ENCODE measurements at regions not wholly inside any gene's neighbourhood (a gene's known extent, or its start where the extent isn't known, plus 50 kb on each side); places are given as distances from the start of the nearest gene placed in this dataset.
"Not testable (repeated sequence)": the region's sequence is repeated elsewhere in the genome, so short reads cannot be mapped to it uniquely, and the experiment has no call there.

DNA sequence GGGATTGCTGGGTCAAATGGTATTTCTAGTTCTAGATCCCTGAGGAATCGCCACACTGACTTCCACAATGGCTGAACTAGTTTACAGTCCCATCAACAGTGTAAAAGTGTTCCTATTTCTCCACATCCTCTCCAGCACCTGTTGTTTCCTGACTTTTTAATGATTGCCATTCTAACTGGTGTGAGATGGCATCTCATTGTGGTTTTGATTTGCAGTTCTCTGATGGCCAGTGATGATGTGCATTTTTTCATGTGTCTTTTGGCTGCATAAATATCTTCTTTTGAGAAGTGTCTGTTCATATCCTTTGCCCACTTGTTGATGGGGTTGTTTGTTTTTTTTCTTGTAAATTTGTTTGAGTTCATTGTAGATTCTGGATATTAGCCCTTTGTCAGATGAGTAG lies 220.3 kb downstream of the NPR3 start:
- DNase-seq = not testable (repeated sequence)

GRCh38 chr5:32932241-32932935 lies 221.3 kb downstream of the NPR3 start:
- no peak for DNase-seq

DNA sequence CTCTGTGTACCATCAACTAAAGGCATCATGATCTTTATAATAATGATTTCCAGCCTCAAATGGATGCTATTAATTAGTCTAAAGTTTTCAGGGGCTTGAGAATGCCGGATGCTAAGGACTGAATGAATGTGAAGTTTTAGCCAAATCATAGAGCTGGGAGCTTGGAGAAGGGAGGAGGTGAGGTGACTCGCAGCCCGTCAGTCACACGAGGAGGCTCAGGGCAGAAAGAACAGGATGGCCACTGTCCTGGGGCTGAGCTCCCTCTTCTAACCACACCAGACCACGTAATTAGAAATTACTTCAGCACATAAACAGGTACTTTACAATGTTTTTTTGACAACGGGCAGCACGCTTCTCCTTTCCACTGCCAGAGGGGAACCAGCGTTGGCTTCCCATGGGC lies 222.6 kb downstream of the NPR3 start:
- no peak for DNase-seq

- no peak for DNase-seq
Measured at GRCh38 chr5:32934529-32934928, 223.4 kb downstream of the NPR3 start.

DNA sequence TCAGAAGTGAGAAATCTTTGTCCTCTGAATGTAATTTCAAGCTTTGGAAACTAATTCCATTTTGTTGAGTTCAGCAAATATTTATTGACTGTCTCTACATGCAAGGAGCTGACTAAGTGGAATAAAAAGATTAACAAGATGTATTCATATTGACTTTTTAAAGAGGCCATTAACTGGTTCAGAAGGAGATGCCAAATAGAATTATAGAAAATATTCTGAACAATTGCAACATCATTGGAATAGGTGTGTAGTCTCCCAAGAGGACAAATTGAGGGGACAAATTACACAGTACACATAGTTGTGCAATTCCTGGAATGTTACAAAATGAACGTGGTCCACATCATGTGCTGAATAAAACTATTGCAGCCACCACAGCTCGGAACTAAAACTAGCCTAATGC lies 224.2 kb downstream of the NPR3 start:
- DNase-seq = no peak

- DNase-seq = no peak
Measured at GRCh38 chr5:32936329-32936728, 225.2 kb downstream of the NPR3 start.

- DNase-seq = no peak
Measured at GRCh38 chr5:32942225-32942989, 231.3 kb downstream of the NPR3 start.

DNA sequence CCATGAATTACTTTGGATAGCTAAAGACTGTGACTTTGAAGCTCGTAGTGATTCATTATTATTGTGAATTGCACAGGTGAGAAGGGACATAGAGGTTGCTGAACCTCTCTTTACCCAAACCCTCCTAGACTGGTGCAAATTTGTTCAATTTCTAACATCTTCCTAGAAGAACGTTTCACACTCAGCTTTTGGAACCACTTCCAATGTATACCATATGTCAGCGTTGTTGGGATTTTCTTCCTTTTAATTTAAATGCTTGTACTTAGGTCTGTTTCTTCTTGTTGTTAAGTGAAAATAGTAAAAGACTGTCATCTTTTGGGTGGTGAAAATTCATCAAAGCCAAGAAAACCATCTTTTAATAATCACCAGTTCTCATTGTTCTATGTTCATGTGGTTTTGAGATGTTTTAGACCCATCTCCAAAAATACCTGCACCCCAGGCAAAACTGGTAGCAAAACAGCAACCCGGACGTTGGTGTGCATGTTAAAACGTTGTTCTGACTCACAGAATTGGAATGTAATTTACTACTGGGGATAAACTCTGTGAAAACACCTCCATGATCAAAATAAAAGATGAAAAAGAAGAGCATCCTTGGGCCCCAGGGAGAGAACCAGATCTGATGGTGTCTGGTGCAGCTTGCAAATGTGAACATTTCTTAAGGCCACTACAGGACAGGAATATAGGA lies 238.3 kb downstream of the NPR3 start:
- no peak for DNase-seq

DNA sequence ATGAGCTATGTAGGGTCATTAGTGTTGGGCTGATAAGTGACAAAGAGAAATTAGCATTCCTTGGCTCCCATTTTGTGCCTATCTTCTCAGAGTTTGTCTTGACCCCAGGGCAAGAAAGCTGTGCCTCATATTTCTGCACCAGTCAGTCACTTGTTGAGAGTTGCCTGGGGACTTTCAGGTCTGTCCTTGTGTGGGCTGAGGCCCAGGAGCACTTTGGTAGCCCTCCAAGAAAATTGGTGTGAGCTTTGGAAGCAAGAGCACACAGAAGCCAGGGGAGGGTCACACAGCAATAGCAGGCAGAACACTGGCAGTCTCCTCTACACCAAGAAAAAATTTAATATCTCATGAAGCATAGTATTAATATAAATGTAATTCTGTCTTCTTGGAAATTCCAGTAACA lies 239.9 kb downstream of the NPR3 start:
- DNase-seq = no peak

DNA sequence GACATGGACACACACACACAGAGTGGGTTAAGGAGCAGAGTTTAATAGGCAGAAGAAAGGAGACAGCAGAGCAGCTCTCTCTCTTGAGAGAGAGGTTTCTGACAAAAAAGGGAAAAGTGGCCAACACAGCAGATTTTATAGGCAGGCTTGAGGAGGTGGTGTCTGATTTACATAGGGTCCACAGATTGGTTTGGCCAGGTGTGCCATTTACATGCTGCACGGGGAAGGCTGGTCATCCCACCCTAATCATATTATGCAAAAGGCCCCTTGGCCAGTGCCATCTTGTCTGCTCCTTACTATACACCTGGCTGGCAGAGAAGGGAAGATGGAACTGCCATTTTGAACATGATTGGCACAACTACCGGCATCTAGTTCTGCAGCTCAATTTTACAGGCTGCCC lies 240.8 kb downstream of the NPR3 start:
- DNase-seq = no peak

- DNase-seq = not testable (repeated sequence)
Measured at GRCh38 chr5:32952421-32952820, 241.3 kb downstream of the NPR3 start.

GRCh38 chr5:32953694-32954093 lies 242.6 kb downstream of the NPR3 start:
- no peak for DNase-seq

GRCh38 chr5:32955814-32956213 lies 244.7 kb downstream of the NPR3 start:
- no peak for DNase-seq

DNA sequence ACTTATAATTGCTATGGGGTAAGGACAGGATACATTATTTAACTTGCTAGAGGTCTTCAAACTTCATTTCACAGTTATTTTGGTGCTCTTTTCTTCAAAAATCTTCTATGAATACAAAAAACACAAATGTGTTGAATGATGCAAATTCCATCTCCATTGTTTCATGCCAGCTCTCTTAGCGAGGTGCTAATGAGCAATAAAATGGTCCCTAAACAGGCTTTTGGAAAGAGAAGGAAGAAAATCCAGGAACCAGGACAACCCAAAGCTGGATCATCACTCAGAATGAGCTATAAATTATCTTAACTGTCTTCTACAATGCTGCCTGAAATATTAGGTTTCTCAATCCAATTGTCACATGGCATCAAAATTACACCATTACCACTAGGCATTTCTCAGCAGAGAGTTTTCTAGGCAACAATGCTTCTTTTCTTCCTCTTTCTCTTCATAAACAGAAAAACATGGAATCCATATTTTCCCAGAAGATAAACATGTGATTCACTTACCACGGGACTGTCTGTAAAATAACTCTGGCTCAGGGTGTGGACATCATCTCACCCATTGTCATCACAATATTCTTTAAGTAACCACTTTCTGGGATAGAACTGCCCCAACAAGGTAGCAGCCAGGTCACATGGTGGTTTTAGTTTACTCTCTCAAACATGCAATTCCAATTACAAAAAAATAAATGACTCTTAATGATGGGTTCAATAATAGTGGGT lies 249.4 kb downstream of the NPR3 start:
- no peak for DNase-seq

- no peak for DNase-seq
Measured at GRCh38 chr5:32961059-32961415, 249.9 kb downstream of the NPR3 start.

GRCh38 chr5:32964261-32964660 lies 253.1 kb downstream of the NPR3 start:
- no peak for DNase-seq

GRCh38 chr5:32973646-32974045 lies 262.5 kb downstream of the NPR3 start:
- no peak for DNase-seq

GRCh38 chr5:32975656-32976375 lies 264.7 kb downstream of the NPR3 start:
- DNase-seq = no peak

- no peak for DNase-seq
Measured at GRCh38 chr5:32981061-32981460, 269.9 kb downstream of the NPR3 start.

DNA sequence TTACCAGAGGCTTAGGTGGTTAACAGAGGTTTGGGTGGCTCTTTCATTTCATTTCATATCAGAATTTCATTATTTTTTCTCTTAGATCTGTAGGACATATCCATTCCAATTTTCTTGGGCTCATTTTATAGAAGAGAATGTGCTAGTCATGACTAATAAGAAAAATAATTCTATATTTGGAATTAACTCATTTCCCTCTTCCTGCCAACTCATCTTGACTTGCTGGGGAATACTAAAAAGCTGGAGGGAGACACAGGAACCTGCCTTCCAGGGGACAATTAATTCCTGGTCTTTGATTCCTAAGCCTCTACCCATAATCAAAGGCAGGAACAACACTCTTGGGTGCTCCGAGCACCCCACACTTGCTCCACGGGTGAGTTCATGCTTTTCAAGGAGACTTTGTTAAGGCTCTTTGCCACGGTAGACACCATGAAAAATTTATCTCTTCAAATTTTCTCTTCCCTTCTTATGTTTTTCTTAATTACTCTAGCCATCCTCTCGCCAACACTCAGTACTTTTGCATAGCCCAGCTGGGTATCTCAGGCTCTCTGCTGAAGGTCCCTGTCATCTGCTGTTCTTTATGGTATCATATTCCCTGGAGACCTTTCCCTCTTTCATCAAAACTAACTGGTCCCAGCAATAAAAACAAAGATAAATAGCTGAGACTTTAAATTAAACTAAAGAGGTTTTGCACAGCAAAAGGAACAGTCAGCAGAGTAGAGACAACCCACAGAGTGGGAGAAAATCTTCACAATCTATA lies 273.9 kb downstream of the NPR3 start:
- DNase-seq = no peak

DNA sequence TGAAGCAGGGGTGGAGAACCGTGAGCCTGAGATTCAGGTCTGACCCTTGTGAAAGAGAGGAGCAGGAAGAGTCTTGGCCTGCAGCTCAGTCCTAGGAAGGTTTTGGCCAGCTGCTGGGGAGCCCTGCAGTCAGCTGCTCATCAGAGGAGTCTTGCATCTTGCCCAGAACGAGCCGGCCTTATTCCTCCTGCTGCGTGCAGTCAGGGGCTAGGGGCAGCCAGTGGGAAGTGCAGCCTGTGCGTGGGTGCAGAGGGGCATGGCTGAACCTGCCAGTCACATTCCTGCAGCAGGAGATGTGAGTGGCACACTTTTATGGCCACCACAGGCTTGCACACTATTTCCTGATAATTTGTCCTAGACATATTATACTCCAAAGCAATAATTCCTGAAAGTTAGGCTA lies 278.7 kb downstream of the NPR3 start:
- DNase-seq = no peak
